NCI-H187 treated with DMSO at 0.1 percent for 48 hours (cell line): ENCODE measurements at regions not wholly inside any gene's neighbourhood (a gene's known extent, or its start where the extent isn't known, plus 50 kb on each side); places are given as distances from the start of the nearest gene placed in this dataset.

Experiments used
- DNase-seq: peaks from one replicate; lab custom pipeline; 2025; lab: John Stamatoyannopoulos, UW

- no peak for DNase-seq
Measured at GRCh38 chr1:193514397-193514796, 328.0 kb upstream of the B3GALT2 start.

GRCh38 chr1:193513032-193513431, 326.6 kb upstream of the B3GALT2 start:
- no peak for DNase-seq

DNA sequence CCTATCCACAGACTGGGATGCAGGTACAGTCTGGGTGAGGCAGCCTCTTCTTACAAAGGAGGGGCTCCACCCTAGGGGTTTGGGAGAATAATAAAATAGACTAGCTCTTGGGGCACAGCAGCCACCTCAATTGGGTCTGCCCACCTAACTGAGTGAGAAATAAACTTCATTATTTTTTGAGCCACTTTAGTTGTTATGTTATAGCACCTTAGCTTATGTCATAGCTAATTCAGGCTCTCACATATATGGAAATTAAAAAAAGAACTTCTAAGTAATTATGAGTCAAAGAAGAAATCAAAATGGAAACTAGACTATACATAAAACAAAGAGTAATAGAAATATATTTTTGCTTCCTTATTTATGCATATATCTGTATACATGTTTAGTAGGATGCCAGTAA, 318.5 kb upstream of the B3GALT2 start:
- no peak for DNase-seq

DNA sequence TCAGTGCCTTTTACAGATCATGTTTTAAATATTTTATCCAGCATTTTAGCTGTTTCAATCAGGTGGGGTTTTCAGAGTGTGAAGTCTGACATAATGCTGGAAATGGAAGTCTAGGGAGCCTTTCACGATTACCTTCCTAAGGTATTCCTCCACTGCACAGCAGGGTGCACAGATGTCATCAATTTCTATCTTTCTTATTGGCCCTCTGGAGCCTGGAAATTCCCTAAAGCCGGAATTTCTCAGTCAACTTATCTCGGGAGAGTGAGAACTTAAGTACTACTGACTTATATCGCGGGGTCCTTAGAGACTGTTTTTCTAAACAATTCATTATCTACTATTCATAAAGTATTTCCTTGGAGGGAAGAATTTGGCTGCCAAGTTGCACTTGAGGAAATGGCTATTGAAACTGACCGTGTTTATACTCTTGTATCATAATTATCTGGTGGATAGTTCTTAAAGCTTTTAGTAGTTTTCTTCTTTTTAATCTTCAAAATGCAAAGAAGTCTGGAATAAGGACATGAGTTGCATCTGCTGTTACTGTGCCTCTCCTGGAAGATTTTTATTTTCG, 311.8 kb upstream of the B3GALT2 start:
- no peak for DNase-seq

DNA sequence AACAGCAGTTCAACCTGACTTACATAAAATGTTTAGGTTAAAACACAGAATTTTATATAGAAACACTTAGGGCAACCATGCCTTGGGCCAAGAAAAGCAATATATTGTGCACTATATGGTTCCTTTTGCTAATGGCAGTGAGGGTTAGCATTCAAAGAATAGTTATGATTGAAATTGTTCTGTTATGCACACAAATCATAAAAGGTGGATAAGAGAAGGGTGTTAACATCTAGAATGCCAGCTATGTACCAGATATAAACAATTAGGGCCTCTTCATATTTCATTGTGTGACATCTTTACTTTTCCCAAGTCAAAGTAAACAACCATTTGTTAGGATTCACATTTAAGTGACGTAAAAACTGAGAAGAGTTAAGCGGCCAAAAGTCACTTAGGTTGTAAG, 308.0 kb upstream of the B3GALT2 start:
- no peak for DNase-seq

GRCh38 chr1:193489191-193489590, 302.8 kb upstream of the B3GALT2 start:
- DNase-seq, result no peak

DNA sequence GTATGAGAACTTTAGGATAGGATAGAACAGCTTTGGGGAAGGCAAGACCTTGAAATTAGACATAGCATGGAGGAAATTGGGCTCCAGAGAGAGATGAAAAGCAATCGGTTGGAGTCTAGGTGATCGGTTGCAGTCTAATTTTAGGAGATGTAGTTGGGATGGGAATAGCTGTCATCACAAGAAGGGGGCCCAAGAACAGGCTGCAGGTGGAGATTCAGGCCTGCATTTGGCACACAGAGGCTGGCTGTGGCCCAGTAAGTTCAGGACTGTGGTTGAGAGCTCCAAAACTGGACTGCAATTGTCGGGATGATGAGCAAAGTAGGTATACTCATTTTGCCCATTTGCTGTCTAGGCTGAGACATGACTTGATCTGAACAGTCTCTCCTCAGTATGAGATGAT, 301.3 kb upstream of the B3GALT2 start:
- DNase-seq, result no peak

- DNase-seq, result no peak
Measured at GRCh38 chr1:193486671-193487229, 300.3 kb upstream of the B3GALT2 start.

- no peak for DNase-seq
Measured at GRCh38 chr1:193480755-193481154, 294.3 kb upstream of the B3GALT2 start.

GRCh38 chr1:193479187-193479586, 292.8 kb upstream of the B3GALT2 start:
- DNase-seq, result no peak

DNA sequence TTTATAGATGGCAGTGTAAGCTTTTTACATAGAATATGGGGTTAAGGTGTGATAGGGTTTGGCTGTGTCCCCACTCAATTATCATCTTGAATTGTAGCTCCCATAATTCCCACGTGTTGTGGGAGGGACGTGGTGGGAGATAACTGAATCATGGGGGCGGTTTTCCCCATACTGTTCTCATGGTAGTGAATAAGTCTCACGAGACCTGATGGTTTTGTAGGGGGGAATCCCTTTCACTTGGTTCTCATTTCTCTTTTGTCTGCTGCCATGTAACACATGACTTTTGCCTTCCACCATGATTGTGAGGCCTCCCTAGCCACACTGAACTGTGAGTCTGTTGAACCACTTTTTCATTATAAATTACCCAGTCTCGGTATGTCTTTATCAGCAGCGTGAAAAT, 290.3 kb upstream of the B3GALT2 start:
- no peak for DNase-seq

GRCh38 chr1:193473932-193474331, 287.5 kb upstream of the B3GALT2 start:
- no peak for DNase-seq

GRCh38 chr1:193472838-193473398, 286.5 kb upstream of the B3GALT2 start:
- DNase-seq, result no peak

- no peak for DNase-seq
Measured at GRCh38 chr1:193472430-193472829, 286.0 kb upstream of the B3GALT2 start.

DNA sequence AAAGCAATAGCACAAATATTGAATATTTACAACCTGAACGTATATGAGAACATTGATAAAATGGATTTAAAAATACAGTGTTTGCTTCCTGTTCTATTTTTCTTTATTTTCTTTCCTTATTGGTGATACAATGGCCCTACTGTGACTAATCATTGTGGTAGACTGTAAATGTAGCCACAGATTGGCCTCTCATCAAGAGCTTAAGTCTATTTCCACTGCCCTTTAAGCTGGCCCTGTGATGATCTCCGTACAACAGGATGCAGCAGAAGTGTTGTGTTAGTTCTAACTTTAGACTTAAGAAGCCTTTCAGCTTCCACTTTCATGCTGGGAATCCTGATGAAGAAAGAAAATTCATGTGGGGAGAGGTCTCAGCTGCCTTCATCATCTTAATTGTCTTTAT, 285.6 kb upstream of the B3GALT2 start:
- no peak for DNase-seq

DNA sequence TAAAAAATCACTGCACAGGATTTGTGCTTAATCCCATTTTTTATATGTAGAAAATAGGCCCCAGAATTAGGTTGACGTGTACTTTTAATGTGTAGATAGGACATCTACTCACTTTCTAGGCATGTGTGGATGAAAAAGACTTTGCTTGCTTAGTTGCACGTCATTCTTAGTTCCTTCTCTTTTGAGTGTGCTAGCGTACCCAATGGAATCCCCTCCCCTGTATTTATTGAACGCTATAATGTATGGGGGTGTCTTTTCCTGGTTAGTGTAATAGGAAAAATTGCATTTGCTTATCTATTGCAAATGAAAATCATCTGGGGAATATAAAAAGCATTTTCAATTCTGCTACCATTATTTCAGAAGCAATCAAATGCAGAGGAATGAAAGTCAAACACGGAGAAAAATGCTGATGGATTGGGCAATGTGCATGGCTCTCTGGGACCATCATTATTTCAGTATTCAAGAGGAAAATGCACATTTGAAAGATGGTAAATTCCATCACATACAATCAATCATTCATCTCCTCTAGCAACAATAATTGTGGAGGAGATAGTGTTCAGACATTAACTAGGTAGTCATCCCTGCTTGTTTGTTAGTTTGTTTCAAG, 277.0 kb upstream of the B3GALT2 start:
- DNase-seq, result no peak

- no peak for DNase-seq
Measured at GRCh38 chr1:193462629-193463320, 276.4 kb upstream of the B3GALT2 start.

DNA sequence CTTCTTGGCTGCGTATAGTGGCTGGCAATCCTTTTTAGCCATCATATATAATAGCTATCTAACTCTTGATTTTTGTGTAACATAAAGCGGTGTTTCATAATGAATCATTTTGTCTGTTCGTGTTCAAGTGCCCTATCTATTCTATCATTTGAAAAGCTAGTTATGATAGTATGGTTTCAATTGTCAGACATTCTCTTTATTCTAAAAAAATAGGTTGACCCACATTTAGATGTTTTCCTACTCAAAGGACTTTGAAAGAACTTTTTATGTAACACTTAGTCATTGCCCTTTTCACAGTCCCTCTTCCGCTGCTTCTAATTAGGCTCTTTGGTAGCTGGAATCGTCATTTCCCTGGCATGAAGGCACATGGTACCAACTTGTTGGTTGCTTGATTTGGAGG, 272.2 kb upstream of the B3GALT2 start:
- DNase-seq, result no peak

GRCh38 chr1:193457676-193458075, 271.3 kb upstream of the B3GALT2 start:
- peak; percentile 90 for DNase-seq

DNA sequence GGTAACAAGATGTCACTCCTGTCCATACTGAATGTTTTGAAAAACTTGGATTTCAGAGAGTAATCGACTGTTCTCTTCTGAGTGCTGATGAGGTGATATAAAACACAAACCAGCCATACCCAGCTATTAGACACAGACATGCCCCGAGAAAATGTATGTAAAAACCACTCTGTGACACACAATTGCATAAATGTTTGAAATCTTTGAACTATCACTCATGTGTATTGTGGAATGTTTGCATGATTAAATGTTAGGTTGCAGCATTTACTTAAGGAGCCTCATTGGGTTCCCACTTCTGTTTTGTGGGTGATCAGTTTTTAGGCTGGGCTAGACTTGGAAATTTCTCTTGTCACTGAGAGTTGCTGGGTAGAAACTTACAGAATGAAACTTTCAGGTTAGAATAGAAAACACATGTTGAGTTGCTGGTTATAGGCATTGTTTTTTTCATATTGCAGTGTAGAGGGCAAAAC, 270.4 kb upstream of the B3GALT2 start:
- DNase-seq, result no peak

GRCh38 chr1:193451606-193452005, 265.2 kb upstream of the B3GALT2 start:
- no peak for DNase-seq

- no peak for DNase-seq
Measured at GRCh38 chr1:193451001-193451400, 264.6 kb upstream of the B3GALT2 start.
